Dermis microvascular lymphatic vessel endothelial cell (primary cell): ENCODE measurements at regions not wholly inside any gene's neighbourhood (a gene's known extent, or its start where the extent isn't known, plus 50 kb on each side); places are given as distances from the start of the nearest gene placed in this dataset.
"Not testable (repeated sequence)": the region's sequence is repeated elsewhere in the genome, so short reads cannot be mapped to it uniquely, and the experiment has no call there.

Experiments
- DNase-seq, 2 donors: peaks; one replicate each; pipeline versions ENCODE4 v3.0.0 to v3.0.0-alpha.2; 2010; ENCODE audit warnings: low read depth in 2 of 2

- not testable (repeated sequence) for DNase-seq
Measured at GRCh38 chr7:150046290-150047194, 172.8 kb downstream of the ATP6V0E2 start.

GRCh38 chr7:150047329-150047728 lies 173.6 kb downstream of the ATP6V0E2 start:
- DNase-seq, result not testable (repeated sequence)

GRCh38 chr7:150047772-150048171 lies 174.0 kb downstream of the ATP6V0E2 start:
- DNase-seq, result not testable (repeated sequence)

- not testable (repeated sequence) for DNase-seq
Measured at GRCh38 chr7:150048244-150049011, 174.7 kb downstream of the ATP6V0E2 start.

GRCh38 chr7:150049012-150049655 lies 175.4 kb downstream of the ATP6V0E2 start:
- not testable (repeated sequence) for DNase-seq

GRCh38 chr7:150053396-150053795 lies 179.6 kb downstream of the ATP6V0E2 start:
- DNase-seq, result not testable (repeated sequence)

- DNase-seq, result not testable (repeated sequence)
Measured at GRCh38 chr7:150054242-150054641, 180.5 kb downstream of the ATP6V0E2 start.

- not testable (repeated sequence) for DNase-seq
Measured at GRCh38 chr7:150060259-150061221, 186.8 kb downstream of the ATP6V0E2 start.

- DNase-seq, result not testable (repeated sequence)
Measured at GRCh38 chr7:150063195-150063594, 189.4 kb downstream of the ATP6V0E2 start.

- DNase-seq, result not testable (repeated sequence)
Measured at GRCh38 chr7:150069555-150070313, 196.0 kb downstream of the ATP6V0E2 start.

GRCh38 chr7:150077543-150077942 lies 203.8 kb downstream of the ATP6V0E2 start:
- DNase-seq, result not testable (repeated sequence)

GRCh38 chr7:150081865-150082264 lies 208.1 kb downstream of the ATP6V0E2 start:
- DNase-seq, result not testable (repeated sequence)

- not testable (repeated sequence) for DNase-seq
Measured at GRCh38 chr7:150084724-150085123, 211.0 kb downstream of the ATP6V0E2 start.

GRCh38 chr7:150087478-150087877 lies 213.7 kb downstream of the ATP6V0E2 start:
- DNase-seq, result not testable (repeated sequence)

GRCh38 chr7:150089139-150089538 lies 215.4 kb downstream of the ATP6V0E2 start:
- not testable (repeated sequence) for DNase-seq

- DNase-seq, result not testable (repeated sequence)
Measured at GRCh38 chr7:150090776-150091175, 217.0 kb downstream of the ATP6V0E2 start.

- not testable (repeated sequence) for DNase-seq
Measured at GRCh38 chr7:150093897-150094296, 220.1 kb downstream of the ATP6V0E2 start.

- DNase-seq, result not testable (repeated sequence)
Measured at GRCh38 chr7:150096213-150096994, 222.6 kb downstream of the ATP6V0E2 start.

GRCh38 chr7:150098592-150098991 lies 224.6 kb upstream of the LRRC61 start:
- not testable (repeated sequence) for DNase-seq
